ENCODE measurements at regions not wholly inside any gene's neighbourhood (a gene's known extent, or its start where the extent isn't known, plus 50 kb on each side); places are given as distances from the start of the nearest gene placed in this dataset.

- TF ChIP-seq REST (IDR thresholded peaks at IDR 0.05; ENCODE audit: low read depth, low read length), result no peak
- no peak for TF ChIP-seq RFX5 (IDR thresholded peaks at IDR 0.05; ENCODE audit: low read length)
- TF ChIP-seq NFIC (IDR thresholded peaks at IDR 0.05; ENCODE audit: borderline replicate concordance), result no peak
- TF ChIP-seq RXRA (IDR thresholded peaks at IDR 0.05; ENCODE audit: borderline replicate concordance, low read depth), result no peak
- TF ChIP-seq YY1 (IDR thresholded peaks at IDR 0.05; ENCODE audit: low read depth), result no peak
- no peak for TF ChIP-seq SMC3 (IDR thresholded peaks at IDR 0.05; ENCODE audit: low read depth, low read length)
- TF ChIP-seq FOXM1 (IDR thresholded peaks at IDR 0.05; ENCODE audit: low read depth), result no peak
- H3K4me3 ChIP-seq (ENCODE audit: low read depth in 2 of 2, low read length in 1 of 2), result no peak overlapping the region
- no peaks in the 10 kb centered on the region for H4K20me1 ChIP-seq (ENCODE audit: insufficient read depth)
- H3K27ac ChIP-seq (ENCODE audit: low read depth in 2 of 2, low read length in 1 of 2), result no peak overlapping the region
- no peaks in the 10 kb centered on the region; a peak in 1 of 4 replicates for H3K4me1 ChIP-seq (ENCODE audit: control insufficient read depth in 1 of 2, insufficient read depth in 2 of 2, low read depth in 1 of 2, low read length in 1 of 2)
- no peak overlapping the region for H2AFZ ChIP-seq (ENCODE audit: low read depth)
- no peaks in the 10 kb centered on the region for H3K9me2 ChIP-seq
- DNase-seq, result no peak
- H3K4me2 ChIP-seq, result no peak overlapping the region
- WGBS (ENCODE audit: low lambda C conversion rate), result 19% methylated on average over 7 of the region's 13 CpGs
- no peaks in the 10 kb centered on the region for H3K36me3 ChIP-seq (replicated peaks in 1 of 2; ENCODE audit: control insufficient read depth in 1 of 2, insufficient read depth in 2 of 2, low read length in 1 of 2)
- H3K9ac ChIP-seq, result no peak overlapping the region
- H3K9me3 ChIP-seq, result no peaks in the 10 kb centered on the region
- no peaks in the 10 kb centered on the region for H3F3A ChIP-seq (replicated peaks; ENCODE audit: insufficient read depth)
- ChIA-PET CTCF (no interaction called here), POLR2A (no interaction called here)
- no peaks in the 10 kb centered on the region for H3K79me2 ChIP-seq (ENCODE audit: insufficient read depth)
- no peaks in the 10 kb centered on the region for H3K27me3 ChIP-seq (ENCODE audit: insufficient read depth)
Observed at GRCh38 chr6:170081556-170081955, 209.3 kb downstream of the DLL1 start.

- no peak overlapping the region for H2AFZ ChIP-seq (ENCODE audit: low read depth)
- 55% methylated on average over 16 of the region's 26 CpGs for WGBS (ENCODE audit: low lambda C conversion rate)
- H3K9me2 ChIP-seq, result no peaks in the 10 kb centered on the region
- H3K79me2 ChIP-seq (ENCODE audit: insufficient read depth), result no peaks in the 10 kb centered on the region
- ChIA-PET POLR2A (no interaction called here), CTCF (no interaction called here)
- H4K20me1 ChIP-seq (ENCODE audit: insufficient read depth), result no peaks in the 10 kb centered on the region
- no peaks in the 10 kb centered on the region for H3K9me3 ChIP-seq
- no peak overlapping the region for H3K4me2 ChIP-seq
- no peak overlapping the region for H3K27ac ChIP-seq (ENCODE audit: low read depth in 2 of 2, low read length in 1 of 2)
- no peaks in the 10 kb centered on the region for H3F3A ChIP-seq (replicated peaks; ENCODE audit: insufficient read depth)
- H3K27me3 ChIP-seq (ENCODE audit: insufficient read depth), result no peaks in the 10 kb centered on the region
- no peak overlapping the region for H3K4me3 ChIP-seq (ENCODE audit: low read depth in 2 of 2, low read length in 1 of 2)
- no peaks in the 10 kb centered on the region; a peak in 1 of 4 replicates for H3K4me1 ChIP-seq (ENCODE audit: control insufficient read depth in 1 of 2, insufficient read depth in 2 of 2, low read depth in 1 of 2, low read length in 1 of 2)
- H3K36me3 ChIP-seq (replicated peaks in 1 of 2; ENCODE audit: control insufficient read depth in 1 of 2, insufficient read depth in 2 of 2, low read length in 1 of 2), result no peaks in the 10 kb centered on the region
- no peak overlapping the region for H3K9ac ChIP-seq
- DNase-seq, result no peak
- TF ChIP-seq FOXJ3 (CRISPR knock-in tag; IDR thresholded peaks at IDR 0.05) (no peak), RCOR1 (IDR thresholded peaks at IDR 0.05; ENCODE audit: low read length) (no peak), USF1 (IDR thresholded peaks at IDR 0.05; ENCODE audit: borderline replicate concordance, low read depth) (no peak), NFIC (IDR thresholded peaks at IDR 0.05; ENCODE audit: borderline replicate concordance) (no peak), EZH2phosphoT487 (IDR thresholded peaks at IDR 0.05; ENCODE audit: borderline replicate concordance, low read depth) (no peak), CTCF (IDR thresholded peaks at IDR 0.05) (no peak), MAX (IDR thresholded peaks at IDR 0.05; ENCODE audit: low read depth) (no peak), TAF1 (IDR thresholded peaks at IDR 0.05; ENCODE audit: borderline replicate concordance, low read depth, low read length) (no peak), RAD21 (IDR thresholded peaks at IDR 0.05; ENCODE audit: low read length) (no peak), FOSL2 (IDR thresholded peaks at IDR 0.05; ENCODE audit: borderline replicate concordance, low read depth) (no peak), CHD2 (IDR thresholded peaks at IDR 0.05; ENCODE audit: low read length, partially characterized antibody) (no peak), IRF3 (IDR thresholded peaks at IDR 0.05; ENCODE audit: low read depth, low read length) (no peak), JUND (IDR thresholded peaks at IDR 0.05) (no peak)
Observed at GRCh38 chr6:170080828-170081371, 210.0 kb downstream of the DLL1 start.

Data from SK-N-SH (cell line).